HuH-7 (cell line): ENCODE measurements at regions not wholly inside any gene's neighbourhood (a gene's known extent, or its start where the extent isn't known, plus 50 kb on each side); places are given as distances from the start of the nearest gene placed in this dataset.
"Not testable (repeated sequence)": the region's sequence is repeated elsewhere in the genome, so short reads cannot be mapped to it uniquely, and the experiment has no call there.

ENCODE experiments used
- DNase-seq: peaks from one replicate; pipeline ENCODE4 v3.0.0; 2011; ENCODE audit warnings: low spot score

DNA sequence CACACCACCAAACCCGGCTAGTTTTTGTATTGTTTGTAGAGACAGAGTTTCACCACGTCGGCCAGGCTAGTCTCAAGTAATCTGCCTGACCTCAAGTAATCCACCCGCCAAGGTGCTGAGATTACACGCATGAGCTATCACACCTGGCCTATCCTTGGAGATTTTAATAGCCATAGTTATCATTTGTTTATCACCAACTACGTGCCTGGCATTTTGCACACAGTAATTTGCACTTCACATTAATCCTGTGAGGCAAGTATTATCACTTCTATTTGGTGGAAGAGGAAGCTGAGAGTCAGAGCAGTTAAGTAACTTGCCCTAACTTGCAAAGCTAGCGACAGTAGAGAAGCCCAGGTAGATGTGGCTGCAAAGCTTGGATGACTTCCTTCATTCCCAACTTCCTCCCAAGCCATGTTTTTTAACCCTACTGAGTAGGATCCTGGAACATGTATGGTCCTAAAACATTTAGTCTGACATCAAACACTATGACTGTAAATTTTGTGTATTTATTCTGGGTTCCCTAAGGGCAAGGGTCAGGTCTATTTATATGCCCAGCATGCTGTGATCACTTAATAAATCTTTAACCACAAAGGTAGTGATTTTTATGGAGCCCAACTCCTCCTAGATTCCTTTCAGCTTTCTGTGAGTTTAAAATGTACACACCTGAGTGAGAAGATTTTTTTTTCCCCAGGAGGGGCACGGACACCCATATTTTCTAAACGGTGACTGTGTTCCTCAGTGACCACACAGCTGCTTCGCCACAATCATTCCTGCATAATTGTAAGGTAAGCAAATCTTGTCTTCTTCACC, 100.2 kb upstream of the RAI14 start:
- no peak for DNase-seq

DNA sequence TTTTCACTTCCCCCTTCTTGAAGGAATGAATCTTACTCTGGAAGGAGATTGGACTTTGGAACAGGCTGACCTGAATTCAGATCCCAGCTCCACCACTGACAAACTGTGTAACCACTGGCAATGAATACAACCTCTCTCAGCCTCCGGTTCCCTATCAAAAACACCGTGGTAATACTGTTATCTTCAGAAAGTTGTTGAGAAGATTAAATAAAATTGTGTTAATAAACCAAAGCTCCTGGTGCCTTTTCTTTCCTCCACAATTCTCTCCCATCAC, 99.7 kb upstream of the RAI14 start:
- no peak for DNase-seq

DNA sequence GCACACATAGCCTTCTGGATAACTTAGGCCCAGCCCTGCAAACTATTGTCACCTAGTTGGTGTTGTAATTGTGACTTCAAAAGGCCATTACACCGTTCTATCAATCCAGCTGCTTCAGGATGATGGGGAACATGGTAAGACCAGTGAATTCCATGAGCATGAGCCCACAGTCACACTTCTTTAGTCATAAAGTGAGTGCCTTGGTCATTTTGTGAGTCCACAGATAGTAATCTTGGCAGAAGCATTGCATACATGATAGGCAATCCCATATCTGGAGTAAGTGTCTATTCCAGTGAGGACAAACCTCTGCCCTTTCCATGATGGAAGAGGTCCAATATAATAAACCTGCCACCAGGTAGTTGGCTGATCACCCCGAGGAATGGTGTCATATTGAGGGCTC, 94.5 kb upstream of the RAI14 start:
- not testable (repeated sequence) for DNase-seq

DNA sequence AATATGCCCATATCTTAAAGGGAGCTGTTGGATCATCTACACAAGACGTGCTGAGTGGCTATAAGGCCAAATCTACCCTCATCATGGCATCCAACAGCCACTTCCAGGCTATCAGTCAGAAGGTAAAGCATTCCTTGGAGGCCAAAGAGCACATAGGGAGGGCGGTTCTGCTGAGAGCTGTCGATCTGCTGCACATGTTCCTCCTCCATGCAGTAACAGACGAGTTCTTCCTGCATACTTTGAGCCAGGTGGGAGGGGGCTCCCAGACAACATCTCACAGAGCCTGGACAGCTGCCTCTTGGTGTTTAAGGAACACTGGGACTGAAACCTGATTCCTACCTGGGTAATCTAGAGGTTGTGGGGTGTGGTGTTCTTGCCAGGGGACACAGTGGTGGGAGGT, 93.3 kb upstream of the RAI14 start:
- no peak for DNase-seq

DNA sequence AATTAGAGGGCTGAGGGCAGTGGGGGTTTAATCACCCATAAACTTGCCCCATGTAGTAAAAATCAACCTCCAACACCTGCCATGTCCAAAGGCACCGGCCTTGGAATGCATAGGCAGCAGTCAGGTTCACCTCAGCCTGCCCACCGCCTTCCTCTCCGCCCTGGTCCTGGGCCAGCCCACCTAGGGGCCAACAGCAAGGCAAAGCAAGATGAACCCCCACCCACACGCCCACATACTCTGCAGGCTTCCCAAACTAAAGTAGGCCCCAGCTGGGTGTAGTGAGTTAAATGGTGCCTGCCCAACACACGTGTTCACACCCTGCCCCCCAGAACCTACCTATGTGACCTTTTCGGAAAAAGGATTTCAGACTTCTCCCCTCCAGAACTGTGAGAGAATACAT, 92.9 kb upstream of the RAI14 start:
- no peak for DNase-seq

DNA sequence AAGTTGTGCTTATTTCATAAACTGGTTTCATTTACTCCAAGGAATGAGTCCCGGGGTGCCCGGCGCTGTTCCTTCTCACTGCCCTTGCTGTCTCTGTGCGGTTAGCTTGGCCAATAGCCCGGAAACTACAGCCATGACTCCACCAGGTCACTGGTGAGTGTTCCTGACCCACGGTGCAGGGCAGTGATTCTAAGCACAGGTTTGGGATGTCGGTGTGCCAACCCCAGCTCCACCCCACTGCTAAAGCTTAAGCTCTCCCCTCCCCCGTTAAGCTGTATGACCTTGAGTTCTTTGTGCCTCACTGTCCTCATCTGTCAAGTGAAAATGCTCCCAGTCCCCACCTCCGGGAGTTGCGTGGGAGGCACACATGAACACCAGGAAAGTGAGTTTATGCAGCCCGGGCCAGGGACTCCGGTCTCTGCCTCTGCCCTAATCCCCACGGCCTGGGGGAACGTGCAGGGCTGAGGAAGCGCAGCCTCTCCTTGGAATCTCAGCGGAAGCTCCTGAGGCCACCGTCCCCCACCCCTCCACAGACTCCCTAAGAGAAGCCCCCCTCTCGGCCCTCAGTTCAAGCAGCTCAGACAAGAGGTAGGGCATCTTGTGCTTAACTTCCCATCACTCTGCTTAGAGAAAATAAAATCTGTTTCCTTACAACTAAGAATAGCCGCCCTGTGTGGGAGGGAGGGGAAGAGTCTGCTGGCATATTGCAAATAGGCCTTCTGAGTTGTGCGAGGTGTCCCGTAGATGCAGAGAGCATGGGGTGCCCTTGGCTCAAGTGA, 92.0 kb upstream of the RAI14 start:
- DNase-seq: no peak

DNA sequence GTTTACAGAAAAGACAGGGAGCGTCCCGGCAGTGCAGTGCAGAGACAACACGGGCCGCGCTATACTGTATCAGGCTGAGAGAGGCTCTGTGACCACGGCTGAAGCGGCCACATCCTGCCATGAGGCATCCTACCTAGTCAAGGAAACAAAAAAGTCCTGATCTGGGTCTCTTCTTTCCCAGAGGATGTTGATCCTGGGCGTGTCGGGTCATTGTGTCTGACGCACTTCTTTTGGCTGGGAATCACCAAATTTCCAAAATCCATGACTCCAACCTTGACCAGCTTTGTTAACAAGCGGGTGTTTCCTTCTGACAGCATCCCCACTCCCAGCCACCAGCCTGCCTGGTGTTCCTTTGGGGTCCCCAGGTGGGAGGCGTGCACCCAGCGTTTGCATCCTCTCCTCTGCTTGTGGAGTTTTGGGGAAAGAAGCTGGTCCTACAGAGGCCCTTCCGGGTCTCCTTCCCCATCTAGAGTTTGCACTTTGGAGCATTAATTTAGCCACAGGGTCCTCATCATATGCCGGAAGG, 91.4 kb upstream of the RAI14 start:
- DNase-seq: no peak

DNA sequence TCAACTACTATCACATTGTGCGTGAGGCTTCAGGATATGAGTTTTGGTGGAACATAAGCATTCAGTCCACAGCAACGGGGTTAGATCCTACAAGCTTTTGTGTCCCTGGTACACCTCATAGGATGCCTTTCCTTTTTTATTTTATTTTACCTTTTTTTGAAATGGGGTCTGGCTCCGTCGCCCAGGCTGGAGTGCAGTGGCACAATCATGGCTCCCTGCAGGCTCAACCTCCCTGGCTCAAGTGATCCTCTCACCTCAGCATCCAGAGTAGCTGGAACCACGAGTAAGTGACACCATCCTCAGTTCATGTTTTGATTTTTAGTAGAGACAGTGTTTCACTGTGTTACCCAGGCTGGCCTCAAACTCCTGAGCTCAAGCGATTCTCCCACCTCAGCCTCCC, 86.0 kb upstream of the RAI14 start:
- DNase-seq: no peak

DNA sequence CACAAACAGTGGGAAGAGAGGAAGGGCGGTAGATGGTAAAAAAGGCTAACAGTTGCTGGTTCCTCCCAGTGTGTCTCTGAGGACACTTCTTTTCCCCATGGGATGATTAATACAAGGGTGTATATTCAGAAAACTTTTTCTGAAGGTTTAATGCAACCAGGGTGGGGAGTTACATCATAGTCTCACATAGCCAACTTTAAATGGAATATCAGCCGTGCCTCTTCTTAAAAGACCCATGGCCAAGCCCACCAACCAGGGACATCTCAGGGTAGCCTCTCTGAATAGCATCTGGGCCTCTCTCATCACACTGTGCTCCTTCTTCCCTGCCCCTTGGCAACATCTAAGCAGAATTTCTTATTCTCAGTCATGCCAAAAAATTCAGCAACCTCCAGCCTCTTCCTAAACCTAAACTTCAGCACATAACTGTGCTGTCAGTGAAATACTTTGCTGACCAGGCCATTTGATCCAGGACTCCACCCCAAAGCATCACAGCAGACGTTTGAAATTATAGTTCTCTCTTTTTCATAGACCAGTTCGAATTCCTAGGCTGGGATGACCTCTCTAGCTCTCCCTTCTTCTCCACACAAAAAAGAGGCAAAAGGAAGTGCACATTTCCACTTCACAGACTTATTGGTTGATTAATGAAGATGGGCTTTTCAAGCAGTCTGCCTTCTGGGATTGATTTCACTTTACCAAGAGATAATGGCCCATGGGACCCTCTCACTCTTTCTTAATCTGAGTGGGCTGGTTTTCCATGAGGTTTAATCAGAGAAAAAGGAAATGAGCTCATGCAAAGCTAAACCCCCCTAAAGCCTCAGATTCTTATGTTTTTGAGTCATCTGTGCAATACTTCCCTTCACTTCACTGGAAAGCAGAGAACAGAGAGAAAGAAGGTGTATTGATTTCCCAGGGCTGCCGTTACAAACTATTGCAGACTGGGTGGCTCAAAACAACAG, 85.1 kb upstream of the RAI14 start:
- DNase-seq: no peak

DNA sequence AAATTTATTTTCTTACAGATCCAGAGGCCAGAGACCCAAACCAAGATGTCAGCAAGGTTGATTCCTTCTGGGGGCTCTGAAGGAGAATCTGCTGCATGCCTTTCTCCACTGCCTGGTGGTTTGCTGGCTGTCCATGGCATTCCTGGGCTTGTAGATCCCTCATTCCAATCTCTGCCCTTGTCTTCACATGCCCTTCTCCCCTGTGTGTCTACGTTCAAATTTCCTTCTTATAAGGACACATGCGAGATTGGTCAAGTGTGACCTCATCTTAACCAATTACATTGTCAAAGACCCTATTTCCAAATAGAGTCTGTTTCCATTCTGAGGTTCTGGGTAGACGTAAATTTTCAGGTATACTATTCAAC, 84.5 kb upstream of the RAI14 start:
- DNase-seq: no peak

DNA sequence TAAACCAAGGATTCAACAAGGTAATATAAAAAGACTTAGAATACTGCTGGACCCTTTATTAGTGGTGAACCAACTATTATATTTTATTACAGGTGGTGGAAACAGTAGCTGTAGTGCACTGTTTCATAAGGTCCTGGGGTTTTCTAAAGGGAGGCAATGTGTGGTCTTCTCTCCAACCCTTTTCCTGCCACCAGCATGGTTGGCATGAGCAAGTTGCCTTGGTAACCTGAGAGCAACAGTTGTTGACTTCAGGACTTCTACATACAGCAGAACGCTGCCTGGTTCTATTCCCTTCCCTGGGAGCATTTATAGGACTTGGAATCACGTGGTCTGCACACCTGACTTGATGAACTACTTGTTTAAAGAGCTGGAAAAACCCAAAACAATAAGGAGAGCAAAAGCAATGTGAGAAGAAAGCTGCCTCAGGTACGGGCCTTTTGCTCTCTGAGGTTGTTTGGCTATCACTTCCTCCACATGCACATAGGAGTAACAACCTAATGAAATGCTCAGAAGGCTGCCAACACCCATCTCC, 81.1 kb upstream of the RAI14 start:
- DNase-seq: no peak

DNA sequence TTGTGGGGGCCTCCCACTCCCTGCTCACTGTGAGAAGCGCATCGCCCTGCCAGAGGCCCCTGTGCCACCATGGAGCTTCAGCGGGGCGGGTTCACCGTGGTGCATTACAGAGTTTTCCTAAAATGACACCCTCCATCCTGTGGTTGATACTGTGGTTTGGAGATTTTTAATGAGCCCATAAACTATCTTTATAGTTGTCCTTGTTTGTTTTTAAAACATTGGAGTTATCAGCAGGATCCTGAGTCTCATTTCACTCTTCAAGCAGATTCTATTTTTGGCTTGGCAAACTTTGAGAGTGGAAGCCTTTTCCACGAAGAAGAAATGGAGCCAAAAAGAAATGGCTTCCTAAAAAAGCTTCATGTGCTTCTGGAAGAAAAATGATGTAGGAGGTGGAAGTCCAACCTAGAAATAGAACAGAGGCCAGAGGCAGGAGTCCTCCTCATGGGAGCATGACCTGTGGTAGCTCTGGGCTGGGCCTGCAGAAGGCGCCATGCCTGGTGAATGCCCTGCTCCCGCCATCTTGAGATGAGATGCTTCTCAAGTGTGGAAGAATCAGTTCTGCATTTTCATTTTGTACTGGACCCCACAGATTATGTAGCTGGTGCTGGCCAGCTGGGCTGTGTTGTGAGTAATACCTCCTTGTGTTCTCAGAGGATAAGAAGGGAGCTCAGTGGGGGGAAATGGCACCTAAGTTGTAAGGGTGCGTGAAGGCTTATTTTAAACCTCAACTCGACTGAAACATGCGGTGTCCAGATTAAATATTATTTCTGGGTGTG, 79.0 kb upstream of the RAI14 start:
- DNase-seq: no peak

DNA sequence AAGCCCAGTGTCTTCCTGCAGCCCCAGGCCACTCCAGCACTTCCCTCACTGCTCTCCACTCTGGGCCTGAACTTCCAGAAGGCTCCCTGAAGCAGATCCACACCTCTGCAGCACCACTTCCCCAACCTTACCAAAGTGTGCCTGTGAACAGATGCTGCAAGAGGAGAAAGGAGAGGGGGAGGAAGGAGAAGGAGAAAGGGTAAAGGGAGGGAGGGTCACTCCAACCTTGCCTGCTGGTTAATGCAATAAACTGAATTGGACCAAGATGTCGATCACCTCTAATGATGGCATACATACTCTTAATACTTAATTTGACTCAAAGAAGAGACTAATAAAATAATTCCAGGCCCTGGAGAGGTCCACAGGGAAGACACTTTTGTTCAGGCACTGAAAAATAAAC, 77.2 kb upstream of the RAI14 start:
- DNase-seq: no peak

DNA sequence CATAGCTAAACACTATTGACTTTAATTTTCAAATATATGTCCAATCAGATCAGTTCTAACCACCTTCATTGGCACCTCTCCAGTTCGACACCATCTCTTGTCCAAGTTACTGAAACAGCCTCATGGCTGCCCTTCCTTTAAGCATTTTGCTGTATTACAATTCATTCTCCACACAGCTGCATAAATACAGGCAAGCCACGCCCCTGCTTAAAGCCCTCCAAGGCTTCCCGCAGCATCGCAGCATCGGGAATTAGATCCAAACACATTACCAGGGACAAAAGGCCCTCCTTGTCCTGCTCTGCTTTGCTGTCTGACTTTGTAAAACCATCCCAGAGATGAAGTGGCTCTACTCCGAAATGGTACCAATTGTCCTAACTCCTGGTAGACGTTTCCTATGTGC, 75.1 kb upstream of the RAI14 start:
- no peak for DNase-seq

DNA sequence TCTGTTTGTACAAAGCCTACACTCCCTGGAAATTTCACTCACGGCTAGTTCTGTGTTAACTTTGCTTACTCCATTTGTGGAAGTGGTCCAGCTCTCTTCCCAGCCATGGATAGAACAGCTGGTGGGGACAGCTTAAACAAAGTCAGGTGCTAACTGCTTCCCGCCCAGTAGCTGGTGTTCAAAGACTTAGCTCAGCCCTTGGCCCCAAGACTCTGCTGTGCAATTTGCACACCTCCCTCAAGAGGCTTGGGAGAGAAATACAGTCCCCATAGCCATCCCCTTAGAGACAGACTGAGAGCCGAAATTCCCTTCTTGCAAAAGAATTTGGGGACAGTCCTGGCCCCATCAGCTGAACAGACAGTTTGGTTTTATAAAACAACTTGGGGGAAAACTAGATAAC, 73.8 kb upstream of the RAI14 start:
- DNase-seq: no peak

DNA sequence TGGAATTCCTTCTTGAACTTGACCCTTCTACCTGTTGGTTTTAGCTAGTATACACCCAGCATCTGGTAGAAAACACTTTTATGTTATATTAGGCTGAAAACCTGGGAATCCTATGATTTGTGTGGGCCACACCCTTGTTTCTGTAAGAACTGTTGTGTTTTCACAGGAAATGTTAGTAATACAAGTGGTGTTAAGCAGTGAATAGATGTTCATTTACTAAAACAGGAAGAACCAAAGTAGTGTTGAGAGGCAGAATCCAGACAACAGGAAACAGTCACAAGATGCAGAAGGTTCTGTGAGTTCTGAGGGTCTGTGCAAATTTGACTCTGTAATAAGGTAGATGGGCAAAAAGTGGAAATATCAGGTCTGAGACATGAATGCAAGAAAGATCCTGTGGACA, 73.0 kb upstream of the RAI14 start:
- no peak for DNase-seq

DNA sequence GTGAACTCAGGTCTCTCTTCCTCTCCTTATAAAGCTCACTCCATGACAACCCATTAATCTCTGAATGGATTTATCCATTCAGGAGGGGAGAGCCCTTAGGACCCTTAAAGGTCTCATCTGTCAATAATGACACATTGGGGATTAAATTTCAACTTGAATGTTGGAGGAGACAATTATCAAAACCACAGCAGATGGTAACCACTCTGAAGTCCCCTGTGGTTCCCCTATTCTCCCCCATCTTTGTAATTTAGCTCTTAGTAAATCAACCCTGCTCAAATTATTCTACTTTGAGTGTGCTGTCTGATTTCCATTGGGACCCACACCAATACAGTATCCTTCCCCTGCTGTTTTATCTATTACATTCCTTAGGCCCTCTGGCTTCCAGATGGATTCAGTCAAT, 72.0 kb upstream of the RAI14 start:
- no peak for DNase-seq

DNA sequence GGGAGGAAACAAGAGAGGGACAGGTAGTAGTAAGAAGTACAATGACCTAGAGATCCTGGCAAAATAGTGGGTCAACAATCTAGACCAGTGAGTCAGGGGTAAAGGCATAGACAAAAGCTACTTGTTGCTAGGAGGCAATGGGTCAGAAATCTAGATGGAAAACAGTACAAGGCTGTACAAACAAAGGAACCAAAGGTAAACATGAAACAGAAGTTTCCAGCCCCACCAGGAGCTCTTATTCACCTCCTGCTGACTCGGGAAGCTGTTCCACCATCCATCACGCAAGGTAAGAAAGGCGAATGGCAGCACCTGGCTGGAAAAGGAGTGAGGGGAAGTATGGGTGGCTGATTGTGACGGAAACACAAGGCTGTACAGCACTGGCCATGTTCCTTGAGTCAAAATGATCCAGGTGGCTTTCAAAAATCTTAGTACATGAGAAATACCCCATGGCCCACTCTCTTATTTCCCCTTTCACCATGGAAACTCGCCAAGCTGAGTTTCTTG, 70.5 kb upstream of the RAI14 start:
- peak; percentile 49 for DNase-seq

DNA sequence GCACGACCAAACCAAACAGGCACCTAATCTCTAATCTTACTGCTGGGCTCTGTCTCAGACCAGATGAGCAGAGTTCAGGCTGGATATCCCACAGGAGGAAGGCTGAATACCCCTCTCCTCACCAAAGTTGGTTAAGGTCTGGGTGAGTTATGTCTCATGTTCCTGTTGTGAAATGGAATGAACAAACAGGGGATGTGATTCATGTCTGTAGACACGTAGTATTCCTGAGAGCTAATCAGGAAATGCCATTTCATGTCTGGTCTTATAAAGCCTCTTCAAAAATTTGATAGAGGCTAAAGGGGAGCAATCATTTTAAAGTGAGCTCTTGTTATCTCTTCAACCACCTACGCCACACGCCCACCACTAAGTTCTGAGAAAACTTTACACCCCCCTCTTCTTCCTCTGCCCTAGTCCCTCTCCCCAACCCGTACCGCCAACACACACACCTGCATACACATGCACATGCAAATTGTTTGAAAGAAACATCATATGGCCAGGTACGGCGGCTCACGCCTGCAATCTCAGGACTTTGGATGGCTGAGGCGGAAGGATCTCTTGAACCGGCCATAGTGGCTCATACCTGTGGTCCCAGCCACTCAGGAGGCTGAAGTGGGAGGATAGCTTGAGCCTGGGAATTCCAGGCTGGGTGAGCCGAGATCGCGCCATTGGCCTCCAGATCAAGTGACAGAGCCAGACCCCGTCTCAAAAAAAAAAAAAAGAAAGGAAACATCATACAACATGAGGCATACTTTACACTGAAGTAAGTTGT, 69.8 kb upstream of the RAI14 start:
- DNase-seq: peak; percentile 38
